ENCODE measurements at regions not wholly inside any gene's neighbourhood (a gene's known extent, or its start where the extent isn't known, plus 50 kb on each side); places are given as distances from the start of the nearest gene placed in this dataset.
A peak's percentile ranks its signal among the peaks of the same experiment; 100 is the strongest.
"Not testable (repeated sequence)": the region's sequence is repeated elsewhere in the genome, so short reads cannot be mapped to it uniquely, and the experiment has no call there.

- not testable (repeated sequence) for DNase-seq (ENCODE audit: extremely low read depth, low read depth)
These were observed 481.7 kb upstream of the MARCKS start for GRCh38 chr6:113375466-113375865.

- DNase-seq (ENCODE audit: extremely low read depth, low read depth) = no peak
These were observed 480.9 kb upstream of the MARCKS start for GRCh38 chr6:113375950-113376846.

DNA sequence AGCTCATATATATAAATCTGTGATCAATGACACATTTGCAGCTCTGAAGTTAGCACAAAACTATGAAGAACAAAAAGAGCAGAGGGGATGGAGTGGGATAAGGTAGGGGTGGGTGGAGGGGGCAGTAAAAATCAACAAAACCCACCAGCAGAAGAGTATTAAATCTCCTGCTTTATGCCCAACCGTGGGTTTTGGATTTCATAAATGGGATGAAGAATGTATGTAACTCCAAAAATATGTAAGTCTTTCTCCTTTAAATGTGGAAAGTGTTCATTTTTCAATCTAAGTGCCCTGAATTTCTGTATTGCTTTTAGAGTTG is 480.3 kb upstream of the MARCKS start:
- DNase-seq (ENCODE audit: extremely low read depth, low read depth) = no peak

GRCh38 chr6:113377362-113377942 is 479.7 kb upstream of the MARCKS start:
- DNase-seq (ENCODE audit: extremely low read depth, low read depth) = no peak

GRCh38 chr6:113380591-113380990 is 476.6 kb upstream of the MARCKS start:
- no peak for DNase-seq (ENCODE audit: extremely low read depth, low read depth)

DNA sequence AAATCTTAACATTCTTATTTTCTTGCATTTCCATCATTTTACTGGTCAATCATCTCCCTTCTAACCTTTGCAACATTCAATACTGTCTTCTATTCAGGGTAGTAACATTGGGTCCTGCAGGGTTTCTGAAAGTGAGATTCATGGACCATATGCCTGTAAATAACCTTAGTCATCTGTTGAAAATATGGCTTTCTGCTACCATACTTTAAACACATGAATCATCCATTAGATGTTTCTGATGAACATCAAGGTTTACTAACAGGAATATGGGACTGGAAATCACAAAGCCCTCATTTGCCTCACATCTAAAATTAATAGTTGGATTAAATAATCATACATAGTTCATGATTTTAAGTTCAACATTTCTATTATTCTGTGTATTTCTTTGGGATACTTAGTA is 475.9 kb upstream of the MARCKS start:
- no peak for DNase-seq (ENCODE audit: extremely low read depth, low read depth)

DNA sequence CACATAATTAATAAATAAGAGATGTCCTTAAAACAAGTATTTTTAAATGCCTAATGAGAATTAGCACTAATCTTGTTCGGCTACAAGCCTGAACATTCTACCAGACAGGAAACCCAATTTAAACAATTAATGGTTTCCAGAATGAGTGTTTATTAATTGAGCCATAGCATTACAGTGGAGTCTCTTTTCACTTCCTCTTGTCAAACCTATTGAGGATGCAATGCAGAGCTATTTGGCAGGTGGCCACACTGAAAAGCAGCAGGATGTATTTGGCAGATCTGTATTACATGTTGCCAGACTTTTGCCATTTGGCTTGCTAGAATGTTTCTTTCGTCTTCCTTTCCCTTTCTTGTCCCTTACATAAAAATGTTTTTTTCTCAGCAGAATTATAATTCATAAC is 475.2 kb upstream of the MARCKS start:
- no peak for DNase-seq (ENCODE audit: extremely low read depth, low read depth)

GRCh38 chr6:113383701-113384100 is 473.4 kb upstream of the MARCKS start:
- DNase-seq (ENCODE audit: extremely low read depth, low read depth) = no peak

DNA sequence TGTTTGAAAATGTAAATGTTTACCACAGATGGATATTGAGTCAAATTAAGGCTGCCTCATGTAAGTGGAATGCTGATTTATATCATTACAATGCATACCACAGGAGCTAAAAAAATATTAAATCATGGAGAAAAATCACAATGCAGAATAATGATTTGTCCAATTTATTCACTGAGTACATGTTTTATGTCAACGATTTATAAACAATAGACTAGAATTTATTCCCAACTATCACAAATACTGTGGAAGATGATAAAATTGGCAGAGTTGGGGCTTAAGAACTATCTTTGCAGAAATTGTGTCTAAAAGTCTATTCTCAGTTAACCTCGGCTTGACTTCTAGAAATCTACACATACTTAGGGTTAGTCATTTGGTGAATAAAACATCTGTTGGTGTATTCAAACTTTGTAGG is 472.1 kb upstream of the MARCKS start:
- DNase-seq (ENCODE audit: extremely low read depth, low read depth) = no peak

DNA sequence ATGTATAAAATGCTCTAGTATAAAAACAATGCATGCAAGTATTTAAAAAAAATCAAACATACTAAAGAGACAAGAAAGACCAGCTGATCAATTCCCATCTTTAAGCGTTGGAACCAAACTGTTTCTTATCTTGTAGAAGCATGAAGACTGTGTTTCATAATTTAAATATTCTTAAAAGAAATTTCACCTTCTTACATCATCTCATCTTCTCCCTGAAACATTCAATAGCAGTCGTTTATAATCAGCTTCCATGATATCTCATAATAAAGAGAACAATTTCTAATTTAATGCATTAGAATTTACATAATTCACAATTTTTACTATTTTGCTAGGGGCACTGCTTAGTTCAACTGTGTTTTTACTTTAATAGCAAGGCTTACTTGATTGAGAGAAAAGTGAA is 468.1 kb upstream of the MARCKS start:
- DNase-seq (ENCODE audit: extremely low read depth, low read depth) = peak; percentile 23

DNA sequence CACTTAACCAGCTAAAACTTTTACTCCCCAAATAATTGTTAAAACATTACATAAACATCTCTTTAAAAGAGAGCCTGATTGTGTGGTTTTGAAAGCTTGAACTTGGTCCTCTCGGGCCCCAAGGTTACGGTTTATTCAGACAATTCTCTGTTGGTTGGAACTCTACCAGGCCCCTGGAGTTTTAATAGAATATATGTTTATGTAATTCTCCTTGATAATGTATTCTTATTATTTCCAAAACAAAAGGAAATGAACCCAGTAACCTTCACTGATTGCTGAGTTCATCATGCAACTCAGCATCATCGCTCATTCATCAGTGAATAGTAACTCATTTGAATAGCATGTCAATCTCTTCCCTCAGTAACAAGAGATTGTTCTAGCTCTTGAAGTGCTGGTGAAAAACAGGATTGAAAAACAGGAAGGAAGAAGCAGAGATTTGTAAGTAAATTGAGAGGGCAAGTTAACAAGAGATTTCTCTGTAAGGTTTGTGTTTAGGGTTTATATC is 464.5 kb upstream of the MARCKS start:
- no peak for DNase-seq (ENCODE audit: extremely low read depth, low read depth)

- DNase-seq (ENCODE audit: extremely low read depth, low read depth) = no peak
These were observed 462.9 kb upstream of the MARCKS start for GRCh38 chr6:113394216-113394615.

- DNase-seq (ENCODE audit: extremely low read depth, low read depth) = no peak
These were observed 462.4 kb upstream of the MARCKS start for GRCh38 chr6:113394729-113395128.

DNA sequence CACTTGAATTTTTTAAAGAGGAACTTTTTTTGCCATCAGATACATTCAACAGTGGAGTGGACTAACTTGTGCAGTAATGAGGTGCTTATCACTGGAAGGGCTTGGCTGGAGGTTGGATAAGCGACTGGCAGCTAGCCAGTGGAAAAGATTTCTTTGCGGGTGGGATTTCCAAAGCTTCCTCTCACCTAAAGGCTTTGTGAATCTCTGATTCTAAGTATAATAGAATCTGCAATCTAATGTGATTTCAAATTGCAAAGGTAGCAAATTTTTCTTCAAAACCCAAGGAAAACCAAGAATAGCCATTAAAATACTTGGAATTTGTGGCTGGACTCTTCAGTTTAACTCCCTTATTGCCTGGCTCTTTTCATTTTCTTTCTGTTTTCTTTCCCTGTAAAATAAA is 460.4 kb upstream of the MARCKS start:
- no peak for DNase-seq (ENCODE audit: extremely low read depth, low read depth)

DNA sequence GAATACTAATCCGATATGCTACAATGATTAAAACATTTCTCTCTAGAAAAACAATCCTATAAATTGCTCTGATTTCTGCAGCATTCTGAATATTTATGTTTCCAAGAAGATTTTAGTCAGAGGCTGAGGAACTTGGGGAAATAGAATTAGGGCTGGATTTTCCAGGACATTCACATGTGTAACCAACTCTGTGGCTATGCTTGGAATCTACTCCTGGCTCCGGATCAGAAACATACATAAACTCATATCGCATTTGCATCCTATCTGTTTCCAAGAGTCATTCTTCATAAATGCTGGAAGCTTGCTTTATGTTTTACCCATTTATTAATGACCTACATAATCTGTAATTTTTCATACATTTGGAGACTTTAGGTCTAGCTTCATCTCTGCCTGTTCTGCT is 459.9 kb upstream of the MARCKS start:
- no peak for DNase-seq (ENCODE audit: extremely low read depth, low read depth)

- DNase-seq (ENCODE audit: extremely low read depth, low read depth) = no peak
These were observed 455.9 kb upstream of the MARCKS start for GRCh38 chr6:113401231-113401630.

DNA sequence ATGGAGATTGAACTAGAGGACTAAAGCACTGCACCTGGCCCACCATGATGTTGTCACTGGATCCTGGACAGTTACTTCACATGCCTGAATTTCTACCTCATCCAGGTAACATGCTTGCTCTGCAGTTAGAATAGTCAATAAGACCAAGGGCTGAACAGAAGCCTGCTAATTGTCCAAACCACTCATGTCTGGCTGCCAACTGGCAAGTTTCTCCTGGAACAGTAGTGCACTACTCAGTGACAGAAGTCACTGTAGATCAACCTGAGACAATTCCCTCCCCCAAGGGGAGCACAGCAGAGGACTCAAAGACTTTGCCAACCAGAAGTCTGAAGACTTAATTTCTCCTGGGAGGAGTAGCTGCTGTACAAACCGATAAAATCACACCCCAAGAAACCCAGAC is 454.6 kb upstream of the MARCKS start:
- no peak for DNase-seq (ENCODE audit: extremely low read depth, low read depth)

GRCh38 chr6:113403966-113404595 is 453.1 kb upstream of the MARCKS start:
- DNase-seq (ENCODE audit: extremely low read depth, low read depth) = no peak

- DNase-seq (ENCODE audit: extremely low read depth, low read depth) = no peak
These were observed 451.7 kb upstream of the MARCKS start for GRCh38 chr6:113405326-113406047.

GRCh38 chr6:113406048-113406695 is 451.0 kb upstream of the MARCKS start:
- no peak for DNase-seq (ENCODE audit: extremely low read depth, low read depth)

DNA sequence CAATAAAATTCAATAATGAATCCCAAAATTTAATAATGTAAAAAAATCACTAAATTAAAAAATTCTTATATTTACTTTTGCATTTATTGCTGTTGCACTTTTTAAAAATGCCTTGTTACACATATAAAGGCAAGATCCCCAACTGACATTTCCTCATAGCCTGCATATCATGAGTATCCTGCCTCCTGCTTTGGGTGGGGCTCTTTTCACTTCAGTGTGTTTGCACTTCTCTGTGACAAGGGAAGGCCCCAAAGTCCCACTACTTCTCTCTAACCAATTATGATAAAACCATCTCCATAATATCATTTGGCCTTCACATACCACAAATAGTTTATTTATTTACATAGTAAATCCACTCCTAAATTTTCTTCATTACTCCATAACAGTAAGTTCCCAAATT is 446.1 kb upstream of the MARCKS start:
- DNase-seq (ENCODE audit: extremely low read depth, low read depth) = no peak

Measured in NCI-H460 (cell line).